ENCODE measurements at regions not wholly inside any gene's neighbourhood (a gene's known extent, or its start where the extent isn't known, plus 50 kb on each side); places are given as distances from the start of the nearest gene placed in this dataset.

GRCh38 chr12:92614502-92614901 lies 88.3 kb upstream of the PLEKHG7 start:
- H3K27me3 ChIP-seq (replicated peaks; ENCODE audit: insufficient read depth, low read length) = no peaks in the 10 kb centered on the region
- H4K20me1 ChIP-seq (ENCODE audit: insufficient read depth, low read length) = no peaks in the 10 kb centered on the region
- H3K4me1 ChIP-seq (ENCODE audit: low read length) = no peaks in the 10 kb centered on the region
- no peak overlapping the region for H3K27ac ChIP-seq (ENCODE audit: low read length)
- no peak overlapping the region for H3K9ac ChIP-seq (ENCODE audit: low read length)
- no peaks in the 10 kb centered on the region for H3K36me3 ChIP-seq (replicated peaks; ENCODE audit: insufficient read depth, low read length)
- H2AFZ ChIP-seq (ENCODE audit: low read length) = no peak overlapping the region
- DNase-seq = no peak
- no peaks in the 10 kb centered on the region for H3F3A ChIP-seq (ENCODE audit: insufficient read depth, low read length)
- H3K79me2 ChIP-seq (ENCODE audit: low read length) = no peaks in the 10 kb centered on the region
- no peaks in the 10 kb centered on the region for H3K9me3 ChIP-seq (replicated peaks; ENCODE audit: insufficient read depth, low read length)
- no peak overlapping the region for H3K4me2 ChIP-seq (ENCODE audit: low read depth, low read length)
- no peak overlapping the region for H3K4me3 ChIP-seq (ENCODE audit: low read length)
- no peak for TF ChIP-seq EZH2phosphoT487 (IDR thresholded peaks at IDR 0.05; ENCODE audit: low read length)
- no peak for TF ChIP-seq EZH2 (optimal IDR thresholded peaks at IDR 0.05; ENCODE audit: low read depth, low read length)
- no peak for TF ChIP-seq CTCF (IDR thresholded peaks at IDR 0.05; ENCODE audit: low read length)
- H3K9me2 ChIP-seq (replicated peaks; ENCODE audit: insufficient read depth, low read length) = no peaks in the 10 kb centered on the region

GRCh38 chr12:92614001-92614400 lies 88.8 kb upstream of the PLEKHG7 start:
- DNase-seq = no peak
- Histone ChIP-seq H3K4me2 (ENCODE audit: low read depth, low read length) (no peak overlapping the region), H3K9ac (ENCODE audit: low read length) (no peak overlapping the region), H3K4me1 (ENCODE audit: low read length) (no peaks in the 10 kb centered on the region), H3K27ac (ENCODE audit: low read length) (no peak overlapping the region), H3F3A (ENCODE audit: insufficient read depth, low read length) (no peaks in the 10 kb centered on the region), H2AFZ (ENCODE audit: low read length) (no peak overlapping the region), H4K20me1 (ENCODE audit: insufficient read depth, low read length) (no peaks in the 10 kb centered on the region), H3K9me3 (replicated peaks; ENCODE audit: insufficient read depth, low read length) (no peaks in the 10 kb centered on the region), H3K79me2 (ENCODE audit: low read length) (no peaks in the 10 kb centered on the region), H3K9me2 (replicated peaks; ENCODE audit: insufficient read depth, low read length) (no peaks in the 10 kb centered on the region), H3K4me3 (ENCODE audit: low read length) (no peak overlapping the region), H3K36me3 (replicated peaks; ENCODE audit: insufficient read depth, low read length) (no peaks in the 10 kb centered on the region), H3K27me3 (replicated peaks; ENCODE audit: insufficient read depth, low read length) (no peaks in the 10 kb centered on the region)
- TF ChIP-seq EZH2 (optimal IDR thresholded peaks at IDR 0.05; ENCODE audit: low read depth, low read length) = no peak
- TF ChIP-seq CTCF (IDR thresholded peaks at IDR 0.05; ENCODE audit: low read length) = no peak
- no peak for TF ChIP-seq EZH2phosphoT487 (IDR thresholded peaks at IDR 0.05; ENCODE audit: low read length)

- Histone ChIP-seq H3K4me1 (ENCODE audit: low read length) (no peaks in the 10 kb centered on the region), H3K9me3 (replicated peaks; ENCODE audit: insufficient read depth, low read length) (no peaks in the 10 kb centered on the region), H3K4me2 (ENCODE audit: low read depth, low read length) (no peak overlapping the region), H3K9ac (ENCODE audit: low read length) (no peak overlapping the region), H3K9me2 (replicated peaks; ENCODE audit: insufficient read depth, low read length) (no peaks in the 10 kb centered on the region), H3K79me2 (ENCODE audit: low read length) (no peaks in the 10 kb centered on the region), H2AFZ (ENCODE audit: low read length) (no peak overlapping the region), H3K36me3 (replicated peaks; ENCODE audit: insufficient read depth, low read length) (no peaks in the 10 kb centered on the region), H3K27ac (ENCODE audit: low read length) (no peak overlapping the region), H3F3A (ENCODE audit: insufficient read depth, low read length) (no peaks in the 10 kb centered on the region), H4K20me1 (ENCODE audit: insufficient read depth, low read length) (no peaks in the 10 kb centered on the region), H3K27me3 (replicated peaks; ENCODE audit: insufficient read depth, low read length) (no peaks in the 10 kb centered on the region), H3K4me3 (ENCODE audit: low read length) (no peak overlapping the region)
- TF ChIP-seq CTCF (IDR thresholded peaks at IDR 0.05; ENCODE audit: low read length) (no peak), EZH2 (optimal IDR thresholded peaks at IDR 0.05; ENCODE audit: low read depth, low read length) (no peak), EZH2phosphoT487 (IDR thresholded peaks at IDR 0.05; ENCODE audit: low read length) (no peak)
- no peak for DNase-seq
These were observed 90.2 kb upstream of the PLEKHG7 start for GRCh38 chr12:92612611-92613010.
